Renal pelvis (tissue), 1 donor: ENCODE measurements at regions not wholly inside any gene's neighbourhood (a gene's known extent, or its start where the extent isn't known, plus 50 kb on each side); places are given as distances from the start of the nearest gene placed in this dataset.

ENCODE experiments used
- DNase-seq: peaks from one replicate; pipeline ENCODE4 v3.0.0-alpha.2; 2013

DNA sequence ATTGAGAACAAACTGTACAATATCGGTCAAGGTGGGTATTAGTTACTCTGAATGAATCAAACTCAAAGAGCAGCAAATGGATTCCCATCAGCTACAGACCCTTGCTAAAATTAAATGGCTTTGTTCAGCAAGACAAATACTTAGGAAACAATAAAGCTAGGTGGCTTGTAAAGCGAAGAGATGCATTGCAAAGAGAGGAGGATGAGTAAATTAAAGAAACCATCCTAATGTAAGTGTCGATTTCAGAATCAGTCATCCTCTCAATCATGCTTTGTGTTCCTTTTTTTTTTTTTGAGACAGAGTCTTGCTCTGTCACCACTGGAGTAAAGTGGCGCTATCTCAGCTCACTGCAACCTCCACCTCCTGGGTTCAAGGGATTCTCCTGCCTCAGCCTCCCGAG, 359.2 kb upstream of the ZNF462 start:
- DNase-seq, result no peak

DNA sequence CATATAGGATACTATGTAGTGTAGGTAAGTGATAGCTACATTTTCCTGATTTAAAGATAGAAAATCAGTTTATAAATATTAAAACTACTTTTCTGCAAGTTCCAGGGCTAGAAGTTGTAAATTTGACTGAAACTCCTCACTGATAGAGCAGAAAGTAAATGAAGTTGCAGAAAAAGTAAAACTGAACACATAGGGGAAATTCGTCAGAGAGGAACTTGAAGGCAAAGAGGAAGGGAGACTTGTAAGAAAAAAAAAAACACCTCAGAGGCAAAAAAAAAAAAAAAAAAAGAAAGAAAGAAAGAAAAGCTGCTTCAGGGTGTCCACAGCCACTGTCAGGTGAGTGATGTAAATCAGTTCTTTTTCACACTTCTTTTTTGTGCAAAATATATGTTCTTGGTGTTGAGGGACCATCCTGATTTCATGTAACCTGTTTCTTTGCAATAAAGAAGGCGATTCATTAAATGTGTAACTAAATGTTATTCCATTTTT, 336.2 kb upstream of the ZNF462 start:
- no peak for DNase-seq

DNA sequence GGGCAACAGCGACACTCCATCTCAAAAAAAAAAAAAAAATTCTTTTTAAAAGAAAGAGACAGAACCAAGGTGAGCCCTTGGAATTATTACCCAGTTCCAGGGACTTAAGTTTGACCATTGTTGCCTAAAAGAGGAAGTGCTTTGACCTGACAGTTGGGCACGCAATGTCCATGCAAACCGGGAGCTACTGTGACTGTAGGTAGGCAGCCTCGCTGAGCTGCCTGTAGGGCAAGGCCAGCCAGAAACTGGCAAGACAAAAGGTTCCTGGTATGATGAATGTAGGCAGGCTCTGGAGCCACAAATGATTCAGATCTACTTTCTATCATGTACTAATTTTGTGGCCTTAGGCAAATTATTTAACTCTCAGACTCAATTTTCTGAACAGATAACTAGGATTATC, 334.8 kb upstream of the ZNF462 start:
- DNase-seq, result no peak

DNA sequence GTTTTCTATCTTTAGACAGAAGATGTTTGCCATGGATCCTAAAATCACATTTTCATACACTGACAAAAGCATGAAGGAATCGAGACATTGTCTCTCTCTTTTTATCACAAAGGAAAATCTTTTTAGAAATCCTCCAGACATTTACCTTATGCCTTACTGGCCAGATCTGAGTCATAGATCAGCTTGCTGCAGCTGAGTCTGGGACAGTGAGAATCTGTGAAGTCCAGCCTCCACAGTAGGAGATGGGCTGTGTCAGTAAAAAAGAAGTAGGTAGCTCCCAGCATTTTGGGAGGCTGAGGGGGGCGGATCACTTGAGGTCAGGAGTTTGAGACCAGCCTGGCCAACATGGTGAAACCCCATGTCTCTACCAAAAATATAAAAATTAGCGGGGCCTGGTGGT, 333.4 kb upstream of the ZNF462 start:
- DNase-seq, result no peak

DNA sequence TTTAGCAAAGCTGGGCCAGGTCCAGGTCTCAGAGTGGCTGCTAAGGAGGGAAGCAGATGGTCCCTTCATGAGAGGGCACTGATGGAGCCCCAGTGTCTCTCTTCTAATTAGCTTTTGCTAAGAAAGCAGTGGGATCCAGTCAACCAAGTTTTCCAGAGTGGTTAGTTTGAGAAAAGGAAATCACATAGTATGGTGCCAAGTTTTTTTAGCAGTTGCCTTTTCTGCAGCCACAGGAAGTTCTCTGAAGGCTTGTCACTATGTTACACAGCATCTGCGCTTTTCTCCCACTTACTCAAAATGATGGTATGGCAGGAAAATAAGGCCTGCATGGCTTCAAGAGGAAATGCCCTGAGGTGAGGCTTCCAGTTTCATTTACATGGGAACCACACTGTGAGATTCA, 331.5 kb upstream of the ZNF462 start:
- no peak for DNase-seq

DNA sequence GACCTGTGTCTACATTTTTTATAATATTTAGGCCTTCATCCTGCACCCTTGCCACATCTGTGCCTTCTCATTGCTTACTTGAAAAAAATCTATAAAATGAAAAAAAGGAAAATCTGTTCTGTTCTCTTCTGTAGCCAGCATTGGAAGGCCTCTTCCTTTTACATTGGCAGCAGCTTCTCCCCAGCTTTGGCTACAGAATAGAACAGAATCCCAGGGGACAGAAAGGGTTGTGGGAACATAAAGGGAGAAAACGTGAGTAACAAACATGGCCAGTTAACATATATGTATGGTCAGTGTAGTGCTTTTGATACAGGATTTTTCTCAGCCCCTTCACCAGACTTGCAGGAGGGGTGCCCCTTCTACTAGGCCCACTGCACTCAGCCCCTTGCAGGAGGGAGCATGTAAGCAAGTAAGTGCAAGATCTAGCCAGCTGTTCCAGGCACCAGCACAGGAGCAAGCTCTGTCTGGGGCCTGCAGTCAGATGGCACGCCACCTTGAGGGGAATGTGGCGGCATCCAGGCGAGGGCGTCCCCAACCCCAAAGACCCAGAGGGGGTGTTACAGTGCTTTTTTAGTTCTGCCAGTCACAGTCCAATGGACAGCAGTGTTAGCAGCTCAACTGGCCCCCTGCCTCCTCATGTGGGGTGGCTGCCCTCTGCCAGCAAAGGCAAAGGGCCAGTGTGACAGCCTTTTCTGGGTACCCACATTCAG, 330.5 kb upstream of the ZNF462 start:
- no peak for DNase-seq

DNA sequence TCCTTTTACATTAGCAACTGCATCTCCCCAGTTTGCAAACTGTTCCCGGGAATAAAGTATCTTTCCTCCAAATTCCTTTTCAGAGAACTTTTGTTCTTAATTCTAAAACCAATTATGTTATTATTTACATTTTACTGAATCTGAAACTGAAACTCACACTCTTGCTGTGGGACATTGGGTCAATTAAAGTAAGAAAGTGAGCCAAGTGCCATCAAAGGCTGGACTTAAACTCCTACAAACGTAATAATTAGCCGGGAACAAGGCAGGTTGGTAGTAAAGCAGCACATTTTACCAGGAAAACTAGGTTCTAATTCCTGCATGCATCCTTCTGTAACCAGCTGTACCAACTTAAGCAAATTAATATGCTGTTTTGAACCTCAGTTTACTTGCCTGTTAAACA, 328.2 kb upstream of the ZNF462 start:
- DNase-seq, result no peak

DNA sequence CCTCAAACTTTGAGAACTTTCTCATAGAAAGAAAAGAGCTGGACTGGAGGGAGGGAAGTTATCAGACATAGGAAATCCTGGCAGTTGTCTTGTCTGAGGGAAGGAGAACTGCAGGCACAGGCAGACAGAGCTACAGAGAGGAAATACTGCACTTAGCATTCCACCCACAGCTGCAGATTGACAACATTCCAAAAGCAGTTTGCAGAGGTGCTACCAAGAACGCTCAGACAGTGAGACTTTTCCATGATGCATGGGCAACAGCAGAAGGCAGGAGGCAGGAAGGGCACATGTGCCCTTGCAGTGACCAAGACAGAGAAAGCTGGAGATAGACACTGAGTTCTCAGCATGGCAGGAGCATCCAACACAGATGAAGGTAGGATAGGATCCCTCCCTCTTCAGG, 327.5 kb upstream of the ZNF462 start:
- no peak for DNase-seq

DNA sequence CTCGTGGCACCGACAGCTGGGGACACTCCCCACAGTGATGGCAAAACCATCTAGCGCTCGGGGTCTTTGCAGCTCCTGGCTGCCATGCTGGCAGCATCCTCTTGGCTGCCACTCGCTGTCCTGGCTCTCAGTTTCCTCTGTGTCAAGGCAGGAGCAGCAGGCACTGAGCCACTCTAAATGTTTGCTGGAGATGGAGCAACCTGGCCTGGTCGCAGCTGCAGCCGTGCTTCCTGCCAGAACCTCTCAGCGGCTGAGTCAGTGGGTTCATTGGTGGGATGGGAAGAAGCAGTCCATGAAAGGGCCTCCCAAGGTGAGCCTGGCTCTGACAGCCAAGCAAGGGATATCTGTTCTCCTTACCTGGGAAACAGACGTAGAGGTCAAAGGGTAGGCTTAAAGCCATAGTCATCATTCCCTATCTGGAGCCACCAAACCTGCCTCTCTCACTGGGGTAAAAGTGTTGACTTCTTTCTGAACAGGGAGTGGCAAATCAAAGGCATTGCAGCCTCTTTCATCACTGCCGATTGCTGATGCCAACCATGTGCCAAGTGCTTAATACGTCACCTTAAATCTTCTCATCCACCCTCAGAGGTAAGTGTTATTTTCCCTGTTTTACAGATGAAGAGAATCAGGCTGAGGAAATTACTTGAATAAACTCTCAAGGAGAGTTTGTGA, 304.8 kb upstream of the ZNF462 start:
- DNase-seq, result no peak

DNA sequence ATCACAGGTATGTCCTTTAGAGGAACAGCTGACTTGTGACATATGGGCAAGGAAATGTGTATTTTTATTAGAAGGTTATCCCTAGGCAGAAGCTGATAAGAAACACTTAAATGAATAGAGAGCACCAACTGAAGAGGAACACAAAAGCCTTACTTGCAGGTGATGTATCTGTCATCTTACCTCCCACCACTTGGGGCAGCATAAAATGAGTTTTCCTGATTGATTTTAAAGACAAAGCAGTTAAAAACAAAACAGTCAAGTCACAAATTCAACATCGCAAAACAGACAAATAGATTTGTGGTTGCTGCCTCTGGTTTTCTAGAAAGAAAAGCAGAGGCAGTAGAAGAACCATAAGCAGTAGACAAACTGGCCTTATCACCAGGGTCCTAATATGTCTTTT, 302.4 kb upstream of the ZNF462 start:
- DNase-seq, result no peak

DNA sequence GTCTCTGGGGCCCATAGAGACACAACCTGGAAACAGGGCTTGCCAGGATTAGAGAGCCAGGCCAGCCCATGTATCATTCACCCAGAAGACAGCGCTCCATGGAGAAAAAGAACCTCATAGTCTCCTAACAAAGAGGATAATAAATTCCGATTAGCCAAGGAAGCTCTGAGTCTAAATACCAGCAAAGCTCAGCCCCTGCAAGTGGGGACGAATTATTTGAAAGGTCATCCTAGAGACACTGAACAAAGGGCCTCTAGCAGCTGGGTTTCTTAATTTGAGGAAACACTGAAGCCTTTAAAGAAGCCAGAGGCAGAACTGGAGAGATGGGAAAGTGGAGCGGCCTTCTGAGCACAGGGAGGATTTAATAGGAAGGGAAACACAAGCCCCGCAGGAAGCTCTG, 287.1 kb upstream of the ZNF462 start:
- DNase-seq, result peak; percentile 27

DNA sequence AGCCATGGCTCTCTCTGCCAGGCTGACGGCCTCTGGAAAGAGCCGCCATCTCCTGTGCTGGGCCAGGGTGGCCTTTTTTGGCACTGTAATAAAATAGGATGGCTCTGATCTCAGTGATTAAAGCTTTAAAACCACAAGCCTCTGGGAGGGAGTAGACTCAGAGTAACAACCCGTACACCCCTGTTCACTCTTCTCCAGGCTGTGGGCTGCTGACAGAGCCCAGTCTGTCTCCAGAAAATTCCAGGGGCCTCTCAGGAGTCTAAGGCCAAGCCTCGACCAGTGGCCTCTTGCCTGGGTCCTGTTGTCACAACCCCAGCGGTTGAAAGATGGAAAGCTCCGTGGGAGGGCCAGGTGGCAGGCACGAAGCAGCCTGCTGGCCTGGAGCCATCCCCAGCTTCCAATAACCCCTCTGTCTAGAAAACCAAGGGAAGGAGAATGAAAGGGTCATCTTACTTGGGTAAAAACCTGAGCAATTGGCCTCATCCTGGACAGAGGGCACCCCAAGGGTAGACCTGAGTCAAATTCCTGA, 286.7 kb upstream of the ZNF462 start:
- no peak for DNase-seq

DNA sequence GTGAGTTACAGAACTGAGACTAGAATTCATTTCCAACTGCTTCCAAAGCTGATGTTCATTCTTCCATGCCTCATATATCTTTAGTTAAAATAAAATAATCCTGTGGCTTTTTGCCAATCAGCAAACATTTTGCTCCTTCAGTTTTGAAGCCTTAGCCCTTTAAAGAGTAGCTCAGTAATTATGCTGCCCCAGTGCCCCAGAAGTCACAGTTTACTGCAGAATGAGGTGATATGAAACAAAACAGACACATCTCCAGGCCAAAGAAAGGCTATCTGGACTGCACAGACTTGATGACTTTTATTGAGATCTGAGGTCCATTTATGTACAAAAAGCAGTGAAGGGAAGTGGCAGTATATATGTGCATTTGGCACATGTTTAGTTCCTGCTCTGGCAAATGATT, 285.8 kb upstream of the ZNF462 start:
- no peak for DNase-seq

DNA sequence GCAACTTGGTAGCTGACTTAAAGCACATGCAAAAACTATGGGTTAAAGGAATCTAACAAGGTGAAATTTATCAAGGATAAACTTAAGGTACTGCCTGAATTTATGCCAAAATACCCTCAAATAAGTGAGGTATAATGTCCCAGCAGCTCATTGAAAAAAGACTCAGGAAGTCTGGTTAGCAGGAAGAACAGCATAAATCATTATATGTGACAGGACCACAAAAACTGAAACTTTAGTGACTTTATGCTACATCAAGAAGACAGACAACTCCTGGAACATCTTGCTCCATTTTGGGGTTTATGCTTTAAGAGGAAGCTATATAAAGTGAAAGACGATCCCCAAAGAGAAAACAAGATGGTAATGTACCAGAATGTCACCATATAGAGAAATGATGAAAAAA, 282.4 kb upstream of the ZNF462 start:
- DNase-seq, result no peak

DNA sequence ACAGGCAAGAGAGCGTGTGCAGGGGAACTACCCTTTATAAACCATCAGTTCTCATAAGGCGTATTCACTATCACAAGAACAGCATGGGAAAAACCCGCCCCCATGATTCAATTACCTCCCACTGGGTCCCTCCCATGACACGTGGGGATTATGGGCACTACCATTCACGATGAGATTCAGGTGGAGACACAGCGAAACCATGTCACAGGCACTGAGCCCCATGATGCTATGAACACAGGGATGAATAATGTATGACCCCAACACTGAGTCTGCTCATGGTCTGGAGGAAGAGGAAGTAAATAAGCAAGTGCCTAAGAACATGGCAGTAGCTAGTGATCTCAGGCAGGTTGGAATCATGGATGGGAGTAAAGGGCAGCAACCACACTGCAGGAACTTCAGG, 281.0 kb upstream of the ZNF462 start:
- no peak for DNase-seq

DNA sequence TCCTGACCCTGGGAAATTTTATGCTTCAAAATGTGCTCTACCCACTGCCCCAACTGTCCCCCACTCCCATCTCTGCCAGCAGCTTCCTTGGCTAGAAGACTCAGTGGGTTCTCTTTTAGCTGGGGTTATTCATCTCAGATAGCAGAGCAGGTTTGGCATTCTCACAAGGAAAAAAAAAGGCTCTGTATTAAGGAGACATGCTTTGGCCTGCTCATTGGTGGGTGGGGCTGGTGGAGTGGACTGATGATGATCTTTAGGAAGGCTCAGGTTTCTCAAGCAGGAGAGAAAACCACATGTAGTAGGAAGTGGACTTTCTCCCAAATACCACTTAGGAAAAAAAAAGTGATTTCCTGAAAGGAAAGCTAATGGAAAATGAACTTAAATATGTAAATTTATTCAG, 279.2 kb upstream of the ZNF462 start:
- DNase-seq, result no peak

DNA sequence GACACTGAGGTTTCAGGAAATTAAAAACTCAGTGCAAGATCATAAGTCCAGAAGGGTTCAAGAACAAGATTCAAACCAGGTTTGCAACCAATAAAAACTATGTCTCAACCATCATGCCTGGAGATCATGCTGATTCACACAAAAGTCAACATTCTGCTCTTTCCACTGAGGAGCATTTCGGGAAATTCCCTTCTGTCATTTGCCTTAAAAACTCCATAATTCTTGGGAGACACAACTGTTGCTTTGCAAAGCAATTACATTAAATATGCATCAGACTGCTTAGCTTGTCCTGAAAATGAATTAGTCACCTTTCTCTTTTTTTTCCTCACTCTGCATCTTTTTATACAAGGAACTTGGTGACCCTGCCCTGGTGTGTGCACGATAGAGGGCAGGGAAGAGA, 275.9 kb upstream of the ZNF462 start:
- no peak for DNase-seq

DNA sequence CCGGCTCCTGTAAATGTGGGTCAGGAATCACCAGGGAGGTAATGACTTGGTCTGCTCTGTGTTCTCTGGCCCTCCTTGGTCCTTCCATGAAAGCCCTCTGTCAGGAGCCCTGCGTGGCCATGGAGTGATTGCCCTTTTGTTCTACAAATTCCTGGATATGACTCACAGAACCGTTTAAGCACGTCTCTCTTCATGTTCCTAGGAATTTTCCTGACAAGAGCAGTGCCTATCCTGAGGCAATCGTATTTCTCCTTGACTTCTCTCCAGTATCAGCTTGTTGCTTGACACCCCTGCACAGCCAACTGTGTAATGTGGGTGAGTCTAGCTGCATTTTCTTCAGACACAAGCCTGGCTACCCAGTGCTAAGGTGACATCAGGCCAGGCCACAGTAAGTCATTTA, 274.3 kb upstream of the ZNF462 start:
- no peak for DNase-seq

DNA sequence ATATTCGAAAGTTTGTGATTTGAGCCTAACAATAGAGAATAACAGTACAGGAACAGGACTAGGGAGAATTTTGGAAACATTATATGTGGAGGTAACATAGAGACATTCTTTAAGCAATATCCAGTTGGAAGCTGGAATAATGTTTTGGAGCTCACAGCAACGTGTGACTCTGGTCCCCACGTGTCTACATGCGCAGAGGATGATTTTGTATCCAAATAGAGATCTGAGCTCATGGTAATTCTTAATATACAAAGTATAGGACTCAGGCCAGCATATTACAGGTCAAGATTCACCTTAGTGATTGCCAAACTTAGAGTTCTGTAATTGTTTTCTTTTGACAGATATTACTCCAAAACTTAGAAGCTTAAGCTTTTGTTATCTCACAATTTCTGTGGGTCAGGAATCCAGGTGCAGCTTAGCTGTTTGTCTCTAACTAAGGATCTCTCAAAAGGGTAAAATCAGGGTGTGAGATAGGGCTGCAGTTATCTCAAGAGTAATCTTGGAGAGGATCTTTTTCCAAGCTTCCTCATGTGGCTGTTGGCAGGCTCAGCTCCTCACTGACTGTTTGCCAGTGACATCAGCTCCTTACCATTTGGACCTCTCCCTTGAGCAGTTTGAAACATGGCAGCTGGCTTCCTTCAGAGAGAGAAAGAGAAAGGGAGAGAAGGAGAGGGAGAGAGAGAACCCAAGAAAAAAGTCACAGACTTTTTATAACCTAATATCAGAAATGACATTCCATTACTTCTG, 272.0 kb upstream of the ZNF462 start:
- DNase-seq, result no peak

DNA sequence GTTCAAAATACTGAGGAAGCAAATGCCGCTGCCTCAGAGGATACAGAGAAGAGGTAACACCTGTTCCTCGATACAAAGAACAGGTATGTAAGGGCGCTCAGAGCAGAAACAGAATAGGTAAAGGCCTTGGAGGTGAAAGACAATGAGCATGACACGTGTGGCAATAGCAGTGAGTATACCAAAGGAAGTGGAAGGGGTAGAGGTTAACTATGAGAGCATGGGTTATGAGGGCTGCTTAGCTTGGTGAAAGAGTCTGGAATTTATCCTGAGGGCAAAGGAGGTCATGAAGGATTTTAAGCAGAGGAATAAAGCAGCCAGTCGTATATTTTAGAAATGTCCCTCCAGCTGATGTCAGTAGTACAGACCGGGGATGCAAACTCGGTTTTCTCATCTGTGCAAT, 269.8 kb upstream of the ZNF462 start:
- no peak for DNase-seq

DNA sequence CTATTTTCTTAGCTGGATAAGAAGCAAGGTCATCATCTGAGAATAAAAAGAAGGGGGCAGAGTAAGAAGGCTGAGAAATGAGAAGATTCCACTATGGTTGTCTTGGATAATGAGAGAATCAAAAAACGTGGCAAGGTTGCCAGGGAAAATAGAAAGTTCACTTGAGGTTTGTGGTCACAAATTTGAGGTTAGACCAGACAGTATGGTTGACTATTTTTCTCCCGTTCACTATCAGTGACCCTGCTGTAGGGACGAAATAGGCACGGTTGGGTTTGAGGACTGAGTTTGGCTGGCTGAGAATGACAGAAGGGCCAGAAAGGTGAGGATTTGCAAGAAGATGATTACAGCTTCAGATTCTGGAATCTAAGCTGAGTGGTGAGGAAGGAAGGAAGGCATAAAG, 266.0 kb upstream of the ZNF462 start:
- no peak for DNase-seq

DNA sequence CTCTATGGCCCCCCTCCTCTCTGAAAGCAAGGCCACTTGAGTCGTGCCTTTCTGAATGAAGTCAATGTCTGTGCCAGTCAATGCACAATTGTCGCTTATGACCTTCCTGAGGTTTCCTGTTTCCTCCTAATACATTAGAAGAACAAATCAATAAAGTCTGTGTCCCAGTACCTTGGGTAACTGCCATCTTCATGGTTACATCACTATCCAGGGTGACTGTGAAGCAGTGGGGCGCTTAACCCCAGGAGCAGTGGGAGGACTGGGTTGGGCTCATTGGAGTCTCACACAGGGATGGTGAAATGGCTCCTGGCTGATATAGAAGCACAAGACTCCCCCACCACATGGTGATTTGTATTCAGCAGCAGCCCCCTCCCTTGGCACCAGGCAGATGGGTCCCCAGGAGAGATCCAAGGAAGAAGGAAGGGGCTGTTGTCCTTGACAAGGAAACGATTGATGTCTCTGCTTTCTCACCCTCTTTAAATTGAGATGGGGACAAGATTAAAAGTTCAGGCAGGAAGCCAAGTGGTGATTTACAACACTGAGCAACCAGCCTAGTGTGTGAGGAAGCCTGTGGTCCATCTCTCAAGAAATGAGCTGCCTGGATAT, 261.9 kb upstream of the ZNF462 start:
- DNase-seq, result no peak

DNA sequence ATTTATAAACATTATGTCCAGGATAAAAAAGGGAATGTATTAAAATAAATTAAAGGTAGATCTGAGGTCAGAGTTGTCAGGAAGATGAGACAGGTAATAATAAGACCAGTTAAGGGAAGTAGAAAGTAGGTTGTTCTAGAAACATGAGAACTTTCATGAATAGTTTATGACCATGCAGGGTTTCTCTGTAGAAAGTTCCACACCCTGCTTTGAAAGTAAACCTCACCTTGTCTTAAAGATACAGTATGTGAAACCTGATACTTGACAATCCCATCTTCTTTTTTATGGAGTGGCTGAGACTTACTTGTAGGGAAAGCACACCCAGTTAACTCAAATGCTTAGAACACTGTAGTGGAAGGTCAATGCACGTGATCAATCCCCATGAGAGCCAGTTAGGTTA, 260.6 kb upstream of the ZNF462 start:
- DNase-seq, result no peak
